Activated CD4-positive, alpha-beta T cell treated with anti-CD3 and anti-CD28 coated beads, Interleukin-2, amount 50 U/mL, for 24 hours (primary cell): ENCODE measurements at regions not wholly inside any gene's neighbourhood (a gene's known extent, or its start where the extent isn't known, plus 50 kb on each side); places are given as distances from the start of the nearest gene placed in this dataset.
"Not testable (repeated sequence)": the region's sequence is repeated elsewhere in the genome, so short reads cannot be mapped to it uniquely, and the experiment has no call there.

Experiments
- DNase-seq, 2 donors: peaks; one replicate each; pipeline ENCODE4 v3.0.0-alpha.2; 2020; ENCODE audit warnings: low read depth in 1 of 2, low spot score in 1 of 2

DNA sequence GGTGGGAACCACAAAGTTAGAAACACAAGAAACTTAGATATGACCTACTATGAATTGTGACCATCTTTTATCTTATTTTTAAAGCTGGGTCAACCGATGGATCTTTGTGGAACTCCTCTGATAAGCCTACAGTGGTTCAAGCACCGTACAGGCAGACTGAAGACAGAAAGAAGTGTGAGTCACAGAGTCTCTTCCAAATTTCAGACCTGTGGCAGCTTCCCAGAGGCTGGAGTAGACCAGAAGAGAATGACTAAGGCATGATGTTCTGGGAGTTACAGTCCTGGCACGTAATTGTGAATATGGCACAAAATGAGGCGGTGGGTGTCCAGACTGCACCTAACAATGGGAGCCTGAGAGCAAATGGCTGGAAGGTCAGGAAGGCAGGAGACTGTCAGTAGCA lies 70.0 kb downstream of the LMO4 start:
- no peak for DNase-seq

DNA sequence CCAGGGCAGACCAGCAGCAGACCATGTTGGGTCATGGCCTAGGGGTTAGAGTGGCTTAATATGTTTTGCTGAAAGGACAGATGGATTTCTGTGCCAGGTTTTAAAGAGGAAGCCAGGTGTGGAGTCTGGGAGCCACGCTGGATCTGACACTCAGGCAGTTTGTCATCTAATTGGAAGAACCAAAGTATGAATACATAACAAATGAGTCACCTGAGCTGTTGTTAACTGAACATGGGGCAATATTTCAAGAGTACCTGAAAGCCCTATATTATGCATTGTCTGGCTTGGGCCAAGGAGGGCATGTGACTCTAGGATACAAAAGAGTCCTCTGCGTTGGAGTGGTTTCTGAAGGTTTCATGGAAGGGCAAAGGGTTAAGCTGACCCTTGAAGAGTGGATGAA lies 70.6 kb downstream of the LMO4 start:
- DNase-seq, result no peak

DNA sequence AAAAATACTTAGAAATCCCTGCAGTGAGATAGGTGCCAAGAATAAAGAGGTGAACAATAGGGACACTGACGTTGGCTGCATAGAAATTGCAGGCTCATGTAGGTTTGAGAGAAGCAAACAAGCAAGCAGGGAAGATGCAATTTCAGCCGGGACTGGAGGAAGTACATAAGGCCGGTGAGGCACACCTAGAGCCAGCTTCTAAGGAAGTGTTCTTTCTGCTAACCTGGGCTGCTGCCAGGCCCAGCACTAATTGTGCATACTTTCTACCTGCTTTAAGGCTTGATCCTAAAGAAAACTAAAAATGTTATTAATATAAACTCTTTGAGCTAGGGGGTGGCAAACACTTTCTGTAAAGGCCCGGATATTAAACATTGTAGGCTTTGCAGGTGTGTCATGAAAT lies 71.0 kb downstream of the LMO4 start:
- DNase-seq, result no peak

DNA sequence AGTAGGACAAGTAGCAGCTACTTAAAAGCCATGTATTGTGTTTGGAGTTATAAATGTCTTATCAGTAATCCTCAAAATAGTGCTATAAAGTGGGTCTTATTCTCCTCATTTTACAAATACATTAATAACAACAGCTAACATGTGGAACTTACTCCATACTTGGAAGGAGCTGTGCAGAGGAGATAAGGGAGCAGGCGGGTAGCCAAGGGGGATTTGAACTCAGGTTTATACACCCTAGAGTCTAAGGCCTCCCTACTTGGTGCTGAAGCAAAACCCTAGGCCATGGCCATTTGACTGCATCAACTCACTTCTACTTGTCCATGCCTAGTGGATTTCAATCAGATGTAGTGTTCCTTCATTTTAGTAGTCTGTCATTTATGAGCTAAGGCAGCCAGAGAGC lies 72.1 kb downstream of the LMO4 start:
- DNase-seq, result no peak

DNA sequence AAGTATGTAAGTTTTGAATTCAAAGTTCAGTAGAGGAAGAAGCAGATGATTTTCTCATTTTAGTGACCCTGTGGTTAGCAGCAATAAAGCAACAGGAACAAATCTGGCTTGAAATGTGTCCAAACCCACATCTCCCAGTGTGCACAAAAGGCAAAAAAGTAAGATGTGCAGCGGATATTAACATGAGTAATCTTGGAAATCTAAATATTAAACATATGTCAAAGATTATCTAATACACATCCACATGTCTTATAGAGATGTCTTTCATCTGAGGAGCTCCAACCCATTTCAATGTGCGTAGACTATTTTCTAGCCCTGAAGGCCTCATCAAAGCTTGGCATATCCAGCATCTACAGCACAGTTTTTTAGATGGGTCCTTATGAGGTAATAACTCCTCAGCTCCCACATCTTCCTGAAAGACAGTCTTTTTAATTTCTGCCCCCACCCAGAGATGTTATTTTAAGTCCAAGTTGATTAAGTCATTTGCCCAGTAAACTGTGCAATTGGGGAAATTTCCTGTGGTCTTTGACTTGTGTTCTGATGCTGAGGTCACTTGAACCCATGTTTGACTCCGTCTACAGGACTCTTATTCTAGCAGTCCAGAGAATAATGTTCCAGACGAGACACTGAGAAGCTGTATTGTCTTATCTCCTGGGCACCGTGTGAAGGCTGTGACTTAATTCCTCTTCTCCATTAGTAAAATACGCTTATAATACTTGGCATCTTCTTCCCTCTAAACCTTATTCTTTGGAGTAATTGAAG lies 73.7 kb downstream of the LMO4 start:
- no peak for DNase-seq

DNA sequence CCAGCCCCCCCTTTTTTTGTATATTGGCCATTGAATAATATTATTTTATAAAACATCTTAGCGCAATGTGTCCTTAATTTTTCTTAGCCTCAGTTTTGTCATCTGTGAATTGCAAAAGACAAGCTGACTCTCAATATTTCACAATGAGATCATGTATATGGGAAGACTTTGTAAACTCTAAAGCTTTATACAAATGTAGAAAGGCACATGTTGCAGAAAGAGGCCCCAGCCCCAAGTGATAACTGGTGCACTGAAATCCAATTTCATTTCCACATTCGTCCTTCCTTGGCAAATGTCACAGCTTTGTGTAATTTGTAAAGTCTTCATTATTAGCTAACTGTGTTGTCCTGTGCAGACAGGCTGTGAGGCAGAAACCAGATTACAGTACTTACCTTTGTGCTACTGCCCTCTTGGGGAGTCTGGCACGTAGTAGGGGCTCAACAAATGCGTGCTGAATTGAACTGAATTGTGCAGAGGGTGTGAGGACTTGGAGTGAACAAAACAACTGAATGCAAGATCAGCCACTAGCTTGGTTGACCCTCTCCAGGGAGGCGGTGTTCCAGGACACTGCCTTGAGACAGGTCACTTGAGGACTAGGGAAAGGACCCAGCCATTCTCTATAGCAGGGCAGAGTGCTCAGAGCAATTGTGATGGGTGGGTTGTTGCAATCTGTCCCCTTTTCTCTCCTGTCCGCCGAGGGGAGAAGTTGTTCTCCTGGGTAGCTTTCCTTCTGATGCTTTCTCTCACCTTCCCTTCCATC lies 74.6 kb downstream of the LMO4 start:
- DNase-seq, result no peak

DNA sequence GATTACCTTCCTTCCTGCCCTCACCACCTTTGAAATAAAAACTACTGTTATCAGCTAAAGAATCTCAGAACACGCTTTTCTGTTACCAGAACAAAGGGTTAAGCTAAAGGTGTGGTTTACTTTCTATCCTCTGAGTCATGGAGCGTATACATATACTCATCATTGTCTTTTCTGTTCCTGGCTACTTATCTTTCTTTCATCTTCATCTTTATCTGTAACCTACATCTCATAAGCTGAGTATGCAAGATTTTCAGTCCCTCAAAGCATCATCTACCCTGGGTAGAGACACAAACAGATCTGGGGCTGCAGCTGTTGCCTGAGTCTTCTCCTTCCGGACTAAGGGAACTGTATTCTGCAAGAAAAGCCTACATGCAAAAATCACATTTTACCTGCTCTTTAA lies 75.6 kb downstream of the LMO4 start:
- DNase-seq, result no peak

DNA sequence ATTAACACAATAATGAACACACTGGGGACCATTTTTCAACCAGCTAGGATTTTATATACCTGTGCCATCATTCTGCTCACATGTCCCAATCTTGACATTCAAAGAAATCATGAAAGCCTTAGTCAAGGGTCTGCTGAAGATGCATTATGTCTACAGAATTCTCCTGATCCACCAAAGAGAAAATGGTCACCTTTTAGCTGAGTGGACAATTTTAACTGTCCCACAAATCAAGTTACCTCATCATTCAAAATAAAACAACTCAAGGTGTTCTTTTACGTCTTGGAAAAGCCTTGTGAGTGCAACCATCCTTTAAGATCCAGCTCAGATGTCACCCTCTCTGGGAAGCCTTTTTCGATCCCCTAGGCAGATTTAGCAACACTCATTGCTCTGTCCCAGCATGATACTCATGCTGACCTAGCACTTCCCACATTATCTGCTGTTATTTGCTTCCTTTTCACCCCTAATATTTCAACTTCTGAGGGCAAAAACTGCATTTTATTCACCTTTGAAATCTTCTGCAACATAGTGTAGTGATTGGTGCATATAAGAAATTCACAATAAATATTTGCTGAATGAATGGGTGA lies 80.1 kb downstream of the LMO4 start:
- no peak for DNase-seq

DNA sequence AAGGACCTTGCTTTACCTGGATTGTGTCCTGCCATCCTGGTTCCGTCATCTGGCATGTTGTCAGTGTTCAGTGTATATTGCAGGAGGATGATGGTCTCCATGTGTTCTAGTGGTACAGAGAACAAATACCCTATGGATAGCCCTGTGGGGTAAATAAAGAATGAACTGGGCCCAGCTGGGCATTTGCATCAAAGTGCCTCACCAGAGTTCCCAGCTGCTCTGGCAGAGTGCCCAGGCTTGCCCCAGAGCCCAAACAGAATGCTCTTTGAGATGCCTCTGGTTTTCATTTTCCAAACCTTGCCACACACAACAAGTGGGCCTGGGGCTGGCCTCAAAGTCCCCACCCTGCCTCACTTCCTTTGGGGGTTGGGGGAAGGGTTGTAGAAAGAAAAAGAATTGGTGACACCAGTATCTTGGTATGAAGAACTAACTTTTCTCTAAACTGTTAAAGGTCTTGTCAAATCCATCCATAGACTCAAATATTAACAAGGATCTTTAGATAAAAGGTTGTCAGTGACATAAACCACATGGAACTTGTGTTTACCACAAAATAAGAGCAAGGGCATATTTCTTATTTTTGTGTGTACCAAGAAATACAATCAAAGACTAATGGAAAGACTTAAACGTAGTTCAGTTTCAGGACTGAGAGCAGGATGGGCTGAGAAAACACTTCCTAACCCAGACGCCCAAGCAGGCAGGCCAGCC lies 82.2 kb downstream of the LMO4 start:
- DNase-seq, result no peak

DNA sequence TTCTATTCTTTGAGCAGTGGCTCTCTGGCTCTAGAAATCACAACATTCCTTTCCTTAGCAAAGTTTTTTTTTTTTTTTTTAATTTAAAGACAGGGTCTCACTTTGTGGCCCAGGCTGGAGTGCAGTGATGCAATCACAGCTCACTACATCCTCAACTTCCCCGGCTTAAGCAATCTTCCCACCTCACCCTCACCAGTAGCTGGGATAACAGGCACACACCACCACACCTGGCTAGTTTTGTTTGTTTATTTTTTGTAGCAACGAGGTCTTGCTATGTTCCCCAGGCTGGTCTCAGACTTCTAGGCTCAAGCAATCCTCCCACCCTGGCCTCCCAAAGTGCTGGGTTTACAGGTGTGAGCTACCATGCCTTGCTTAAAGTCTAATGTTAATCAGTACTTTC lies 85.2 kb downstream of the LMO4 start:
- DNase-seq, result not testable (repeated sequence)

DNA sequence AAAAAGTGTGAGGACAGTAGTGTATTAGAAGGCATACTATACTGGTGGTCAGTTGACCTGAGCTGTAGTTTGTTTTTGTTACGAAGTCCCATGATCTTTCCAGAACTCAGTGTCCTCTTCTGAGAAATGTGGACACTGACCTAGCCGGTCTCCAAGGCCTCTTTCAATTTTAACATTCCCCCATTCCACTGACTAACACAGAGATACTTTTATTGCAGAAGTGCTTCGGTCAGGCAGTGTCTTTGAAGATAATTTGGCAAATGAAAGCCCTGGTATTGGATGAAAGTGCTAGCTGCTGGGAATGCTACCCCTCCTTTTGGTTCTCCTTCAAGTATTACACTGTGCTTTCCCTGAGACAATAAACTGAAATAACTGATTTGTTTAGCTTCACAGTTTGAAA lies 89.4 kb downstream of the LMO4 start:
- no peak for DNase-seq

DNA sequence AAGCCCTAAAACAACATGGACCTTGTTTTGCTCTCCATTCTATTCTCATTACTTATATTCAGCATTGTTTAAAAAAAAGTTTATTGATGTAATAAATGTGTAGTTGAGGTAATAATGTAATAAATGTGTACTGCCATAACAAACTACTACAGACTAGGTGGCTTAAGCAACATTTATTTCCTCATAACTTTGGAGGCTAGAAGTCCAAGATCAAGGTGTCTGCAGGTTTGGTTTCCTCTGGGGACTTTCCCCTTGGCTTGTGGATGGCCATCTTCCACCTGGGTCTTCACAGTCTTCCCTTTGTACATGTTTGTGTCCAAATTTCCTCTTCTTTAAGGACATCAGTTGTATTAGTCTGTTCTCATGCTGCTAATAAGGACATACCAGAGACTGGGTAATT lies 93.1 kb downstream of the LMO4 start:
- DNase-seq, result no peak

DNA sequence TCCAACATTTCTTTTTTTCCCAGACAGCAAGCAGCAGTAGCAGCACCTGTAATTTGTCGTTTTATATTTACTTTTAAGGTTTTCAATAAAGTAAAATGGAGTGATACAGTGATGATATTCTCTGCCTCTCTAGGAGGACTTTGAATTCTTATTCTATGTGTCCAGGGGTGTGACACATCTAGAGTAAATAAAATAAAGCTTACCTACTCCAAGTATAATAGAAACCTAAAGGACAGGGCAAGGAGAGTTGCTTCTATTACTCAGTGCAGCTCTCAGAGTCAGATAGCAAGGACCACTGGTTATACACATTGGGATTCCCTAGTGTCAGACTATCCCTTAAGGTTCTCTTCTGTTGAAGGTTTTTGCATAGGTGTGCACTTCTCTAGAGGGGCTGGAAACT lies 95.9 kb downstream of the LMO4 start:
- DNase-seq, result no peak

DNA sequence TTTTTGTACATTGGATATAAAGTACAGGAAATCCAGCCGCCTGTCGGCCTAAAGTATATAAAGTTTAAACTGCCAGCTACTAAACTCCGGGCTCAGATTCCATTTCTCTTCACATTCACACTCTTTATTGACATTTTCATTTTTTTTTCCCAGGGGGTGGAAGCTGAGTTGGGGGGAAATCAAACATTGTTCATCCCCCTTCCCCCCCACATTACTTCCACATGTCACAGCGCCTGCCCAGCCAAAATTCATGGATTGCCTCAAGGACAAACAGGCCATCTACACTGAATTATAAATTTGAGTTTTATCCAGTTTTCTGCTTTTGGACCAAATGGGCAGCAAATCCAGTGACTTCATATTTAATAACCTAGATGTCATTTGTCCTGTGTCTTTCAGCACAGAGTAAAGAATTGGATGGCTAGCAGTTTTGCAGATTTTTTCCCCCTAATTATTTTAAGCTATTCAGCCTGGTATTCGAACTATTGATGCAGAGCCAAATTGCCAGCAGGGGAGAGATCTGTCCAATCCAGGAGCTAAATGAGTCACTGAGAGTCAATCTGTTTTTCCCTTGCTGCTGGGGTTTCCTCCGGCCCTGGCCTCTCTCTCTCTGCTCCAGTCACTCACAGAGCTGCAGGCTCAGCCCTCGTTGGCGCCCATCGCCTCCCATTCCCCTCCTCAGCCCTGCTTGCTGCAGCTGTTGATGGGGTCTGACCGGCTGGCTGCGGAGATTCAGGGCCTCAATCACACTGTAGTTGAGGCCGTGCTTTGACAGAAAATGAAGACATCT lies 98.0 kb downstream of the LMO4 start:
- no peak for DNase-seq

DNA sequence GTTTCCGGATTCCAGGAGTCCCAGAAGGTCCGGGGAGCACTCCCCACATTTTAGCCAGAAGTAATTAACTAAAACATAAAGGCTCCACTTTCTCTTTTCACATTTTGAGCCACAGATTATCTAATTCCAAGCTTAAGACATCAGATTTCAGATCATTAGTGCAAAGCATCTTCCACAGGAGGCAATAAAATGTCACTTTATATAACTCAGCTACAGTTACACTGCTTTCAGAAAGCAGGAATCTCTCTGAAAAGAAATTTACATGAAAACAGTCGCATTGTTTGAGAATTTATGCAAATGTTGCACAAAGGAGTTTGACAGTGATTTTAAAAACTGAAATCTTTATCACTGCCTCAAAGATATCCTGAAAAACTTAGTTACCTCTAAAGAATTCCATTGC lies 99.7 kb downstream of the LMO4 start:
- DNase-seq, result no peak

DNA sequence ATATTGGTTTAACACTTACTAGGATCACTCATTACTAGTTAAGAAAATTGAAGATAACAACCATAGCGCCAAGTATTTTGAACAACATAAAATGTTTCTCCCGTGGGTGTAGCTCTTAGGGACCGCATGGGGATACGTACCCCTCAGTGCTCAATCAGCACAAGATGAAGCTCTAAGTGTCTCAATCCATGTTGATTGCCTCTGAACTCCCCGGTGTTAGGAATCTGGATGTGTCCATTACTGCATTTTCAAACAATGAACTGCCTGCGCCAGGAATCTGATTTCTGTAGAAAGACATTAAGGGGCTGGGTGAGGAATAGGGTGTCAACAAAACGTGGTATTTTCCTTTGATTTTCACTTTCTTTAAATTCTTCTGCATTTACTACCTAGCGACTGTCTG lies 100.2 kb downstream of the LMO4 start:
- DNase-seq, result no peak

DNA sequence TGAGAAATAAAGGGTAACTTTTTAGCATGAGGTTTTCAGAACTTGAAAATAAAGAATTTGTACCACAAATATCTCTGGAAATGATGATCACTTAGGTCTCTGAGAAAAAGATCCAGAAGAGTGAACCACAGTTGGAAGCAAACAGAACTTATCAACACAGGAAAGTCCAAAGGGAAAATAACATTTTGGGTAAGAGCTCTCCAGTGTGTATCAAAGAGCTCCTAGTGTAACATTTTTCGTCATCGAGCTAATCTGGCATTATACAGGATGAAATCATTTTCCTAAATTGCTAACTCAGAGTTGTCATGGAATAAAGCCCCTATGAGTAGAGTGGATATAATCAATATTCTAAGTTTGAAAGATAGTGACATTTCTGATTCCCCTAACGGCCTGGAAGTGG lies 104.0 kb downstream of the LMO4 start:
- DNase-seq, result no peak

DNA sequence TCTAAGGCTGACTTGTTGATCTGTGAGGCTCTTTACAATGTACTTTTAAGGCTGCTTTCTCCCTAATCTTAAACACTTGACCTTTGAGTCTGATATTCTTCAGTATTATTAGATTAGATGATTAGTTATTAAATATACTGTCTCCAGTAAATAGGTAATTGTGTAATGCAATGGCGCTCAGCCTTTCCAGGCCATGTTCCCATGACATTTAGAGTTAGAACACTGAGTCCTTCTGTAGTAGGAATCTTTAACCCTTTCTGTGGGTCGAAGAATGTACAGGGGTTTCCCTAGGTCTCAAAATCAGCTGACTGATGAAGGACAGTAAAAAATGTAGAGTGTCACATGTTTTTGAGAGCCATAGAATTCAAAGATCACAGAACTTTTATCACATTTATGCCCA lies 104.4 kb downstream of the LMO4 start:
- not testable (repeated sequence) for DNase-seq

DNA sequence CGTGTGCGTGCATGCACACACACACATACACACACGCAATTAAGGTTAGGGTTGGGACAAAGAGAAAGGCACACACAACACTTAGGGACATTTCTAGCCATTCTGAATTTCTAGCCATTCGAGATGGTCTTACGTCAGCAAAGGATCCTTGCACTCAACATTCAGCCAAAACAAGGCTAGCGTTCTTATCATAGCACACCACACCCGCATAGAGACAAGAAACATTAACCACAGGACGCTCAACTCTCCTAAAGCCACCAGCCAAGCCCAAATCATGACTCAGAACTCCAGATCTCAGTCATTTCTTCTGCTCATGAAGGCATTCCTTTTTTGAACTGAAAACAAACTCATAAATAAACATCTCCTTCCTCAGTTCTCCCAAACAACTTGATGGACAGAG lies 106.8 kb downstream of the LMO4 start:
- DNase-seq, result no peak

DNA sequence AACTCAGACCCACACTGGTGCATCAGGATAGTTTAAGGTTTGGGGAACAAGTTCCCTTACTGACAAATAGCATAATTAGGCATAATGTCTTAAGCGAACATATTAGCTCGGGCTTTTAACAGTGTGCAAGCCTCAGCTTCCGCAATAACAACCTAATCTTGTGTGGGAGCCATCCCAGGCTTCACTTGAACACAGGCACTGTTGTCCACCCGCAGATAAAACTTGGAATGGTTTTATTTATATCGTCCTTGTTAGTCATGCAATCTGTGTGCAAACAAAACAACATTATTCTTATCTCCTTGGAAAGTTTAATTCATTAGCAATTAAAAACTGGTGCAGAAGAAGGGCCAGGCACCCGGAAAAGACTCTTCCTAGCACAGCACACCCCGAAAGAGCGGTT lies 107.4 kb downstream of the LMO4 start:
- not testable (repeated sequence) for DNase-seq

DNA sequence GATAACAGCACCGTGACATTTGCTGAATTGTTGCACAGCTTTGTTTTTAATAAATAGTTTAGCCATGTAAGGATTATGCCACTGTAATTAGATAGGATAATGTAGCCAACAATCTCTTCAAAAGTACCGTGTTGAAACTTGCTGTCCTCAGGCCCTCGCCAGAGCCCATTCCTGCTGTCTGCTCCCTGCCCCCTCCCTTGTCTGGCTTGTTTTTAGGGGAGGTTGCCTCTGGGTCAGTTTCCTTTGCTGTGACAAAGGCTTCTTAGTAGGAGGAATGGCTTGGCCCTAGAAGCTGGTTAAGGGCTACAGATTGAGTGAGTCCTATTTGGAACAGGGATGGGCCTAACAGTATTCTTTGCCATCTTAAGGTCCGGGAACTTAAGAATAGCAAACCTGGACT lies 107.9 kb downstream of the LMO4 start:
- no peak for DNase-seq
